Stimulated activated CD4-positive, alpha-beta T cell treated with anti-CD3 and anti-CD28 coated beads, Interleukin-15, amount 100 ng/mL, for 48 hours (primary cell): ENCODE measurements at regions not wholly inside any gene's neighbourhood (a gene's known extent, or its start where the extent isn't known, plus 50 kb on each side); places are given as distances from the start of the nearest gene placed in this dataset.
"Not testable (repeated sequence)": the region's sequence is repeated elsewhere in the genome, so short reads cannot be mapped to it uniquely, and the experiment has no call there.

ENCODE experiments used
- DNase-seq, 2 donors: peaks; one replicate each; pipeline ENCODE4 v3.0.0-alpha.2; 2020; ENCODE audit warnings: low read depth in 2 of 2

GRCh38 chr12:85425349-85425612 lies 145.3 kb downstream of the ALX1 start:
- no peak for DNase-seq

- no peak for DNase-seq
Measured at GRCh38 chr12:85425926-85426325, 145.9 kb downstream of the ALX1 start.

- DNase-seq, result not testable (repeated sequence)
Measured at GRCh38 chr12:85433148-85433547, 153.1 kb downstream of the ALX1 start.

GRCh38 chr12:85440271-85440670 lies 160.3 kb downstream of the ALX1 start:
- DNase-seq, result no peak

- no peak for DNase-seq
Measured at GRCh38 chr12:85441025-85441424, 161.0 kb downstream of the ALX1 start.

- DNase-seq, result no peak
Measured at GRCh38 chr12:85441741-85442140, 161.7 kb downstream of the ALX1 start.

GRCh38 chr12:85445060-85445938 lies 165.3 kb downstream of the ALX1 start:
- no peak for DNase-seq

GRCh38 chr12:85448031-85448430 lies 168.0 kb downstream of the ALX1 start:
- no peak for DNase-seq

GRCh38 chr12:85448548-85449139 lies 168.6 kb downstream of the ALX1 start:
- DNase-seq, result no peak

- DNase-seq, result no peak
Measured at GRCh38 chr12:85457016-85457415, 177.0 kb downstream of the ALX1 start.

- DNase-seq, result no peak
Measured at GRCh38 chr12:85461127-85461526, 181.1 kb downstream of the ALX1 start.

- DNase-seq, result no peak
Measured at GRCh38 chr12:85462888-85463287, 182.9 kb downstream of the ALX1 start.

GRCh38 chr12:85466890-85467289 lies 186.9 kb downstream of the ALX1 start:
- no peak for DNase-seq

GRCh38 chr12:85468356-85469157 lies 188.5 kb downstream of the ALX1 start:
- peak; percentile 3 to 19 for DNase-seq

GRCh38 chr12:85469158-85470086 lies 189.4 kb downstream of the ALX1 start:
- DNase-seq, result not testable (repeated sequence)

GRCh38 chr12:85475277-85475676 lies 195.3 kb downstream of the ALX1 start:
- not testable (repeated sequence) for DNase-seq

GRCh38 chr12:85476756-85477155 lies 196.7 kb downstream of the ALX1 start:
- DNase-seq, result no peak

GRCh38 chr12:85484387-85484786 lies 204.4 kb downstream of the ALX1 start:
- no peak for DNase-seq

- no peak for DNase-seq
Measured at GRCh38 chr12:85489194-85489593, 209.2 kb downstream of the ALX1 start.

GRCh38 chr12:85504164-85504563 lies 224.1 kb downstream of the ALX1 start:
- no peak for DNase-seq

- DNase-seq, result no peak
Measured at GRCh38 chr12:85504624-85505023, 224.6 kb downstream of the ALX1 start.

- DNase-seq, result no peak
Measured at GRCh38 chr12:85507456-85507855, 227.4 kb downstream of the ALX1 start.
